GM23338 (cell line): ENCODE measurements at regions not wholly inside any gene's neighbourhood (a gene's known extent, or its start where the extent isn't known, plus 50 kb on each side); places are given as distances from the start of the nearest gene placed in this dataset.

Source experiments
- ETS1 ChIP-seq: IDR thresholded peaks from 2 replicates; pipeline ENCODE4 v1.6.1; 2016; ENCODE audit warnings: antibody characterized with exemption
- POLR2AphosphoS5 ChIP-seq: IDR thresholded peaks from 2 replicates; pipeline ENCODE4 v1.6.1; 2016; ENCODE audit warnings: antibody characterized with exemption, low read depth
- REST ChIP-seq: IDR thresholded peaks from one replicate; pipeline ENCODE4 v1.6.1; 2018; ENCODE audit warnings: antibody characterized with exemption; ENCODE audit not compliant: unreplicated experiment
- ZNF331 ChIP-seq: fragments of 250-450 bp; sonication (Bioruptor Pico); IDR thresholded peaks from 2 replicates; pipeline ENCODE4 v1.5.0; 2020; ENCODE audit warnings: low read depth, mild to moderate bottlenecking, moderate library complexity
- ZNF462 ChIP-seq: fragments of 250-450 bp; sonication (Bioruptor Pico); IDR thresholded peaks from 2 replicates; pipeline ENCODE4 v1.5.0; 2020; ENCODE audit warnings: mild to moderate bottlenecking, moderate library complexity

- TF ChIP-seq ZNF462 (CRISPR knock-in tag) (no peak), REST (no peak), POLR2AphosphoS5 (no peak), ZNF331 (no peak), ETS1 (no peak)
These were observed 477.4 kb upstream of the RASGRP1 start (continued) for GRCh38 chr15:39041979-39042495.
